Smooth muscle cell (in vitro differentiated cells): ENCODE measurements at regions not wholly inside any gene's neighbourhood (a gene's known extent, or its start where the extent isn't known, plus 50 kb on each side); places are given as distances from the start of the nearest gene placed in this dataset.

Experiments
- DNase-seq: peaks from one replicate; lab custom pipeline; 2025; ENCODE audit not compliant: unreplicated experiment; lab: John Stamatoyannopoulos, UW
- H2AFZ ChIP-seq: fragments of 200-600 bp; sonication (generic); 2 replicates; pipeline ENCODE4 v1.6.0; 2016; ENCODE audit warnings: antibody characterized with exemption, low read depth, mild to moderate bottlenecking
- H3F3A ChIP-seq: fragments of 200-600 bp; sonication (generic); 2 replicates; pipeline ENCODE4 v1.6.0; 2017; ENCODE audit warnings: antibody characterized with exemption, low read depth
- H3K27ac ChIP-seq: fragments of 200-600 bp; sonication (generic); 2 replicates; pipeline ENCODE4 v1.5.1; 2016; ENCODE audit warnings: low read depth, mild to moderate bottlenecking
- H3K27me3 ChIP-seq: fragments of 200-600 bp; sonication (generic); 2 replicates; pipeline ENCODE4 v1.6.1; 2016; ENCODE audit warnings: low read depth, mild to moderate bottlenecking
- H3K36me3 ChIP-seq: fragments of 200-600 bp; sonication (generic); 2 replicates; pipeline ENCODE4 v1.5.1; 2016; ENCODE audit warnings: low read depth
- H3K4me1 ChIP-seq: fragments of 200-600 bp; sonication (generic); 2 replicates; pipeline ENCODE4 v1.5.1; 2016; ENCODE audit warnings: low read depth
- H3K4me2 ChIP-seq: fragments of 200-600 bp; sonication (generic); 2 replicates; pipeline ENCODE4 v1.6.0; 2016; ENCODE audit warnings: mild to moderate bottlenecking
- H3K4me3 ChIP-seq: fragments of 200-600 bp; sonication (generic); 2 replicates; pipeline ENCODE4 v1.5.1; 2016; ENCODE audit warnings: mild to moderate bottlenecking
- H3K79me2 ChIP-seq: fragments of 200-600 bp; sonication (generic); 2 replicates; pipeline ENCODE4 v1.6.0; 2016; ENCODE audit warnings: low read depth, mild to moderate bottlenecking
- H3K9ac ChIP-seq: fragments of 200-600 bp; sonication (generic); 2 replicates; pipeline ENCODE4 v1.6.0; 2016; ENCODE audit warnings: low read depth
- H3K9me3 ChIP-seq: fragments of 200-600 bp; sonication (generic); replicated peaks from 2 replicates; pipeline ENCODE4 v1.5.1; 2016; ENCODE audit warnings: low read depth
- H4K20me1 ChIP-seq: fragments of 200-600 bp; sonication (generic); 2 replicates; pipeline ENCODE4 v1.6.0; 2016; ENCODE audit warnings: low read depth
- WGBS: methylation state at CpG from one replicate; pipeline ENCODE4 v1.1.7; 2016; ENCODE audit warnings: low lambda C conversion rate; 5-methylcytosine and 5-hydroxymethylcytosine counted together
- TF ChIP-seq, protein P1 (sequence below): fragments of 200-600 bp; sonication (generic); IDR thresholded peaks from 2 replicates; pipeline ENCODE4 v1.5.1; 2017; ENCODE audit warnings: borderline replicate concordance, mild to moderate bottlenecking, antibody characterized with exemption; ENCODE audit not compliant: insufficient read depth, poor library complexity, severe bottlenecking

DNA sequence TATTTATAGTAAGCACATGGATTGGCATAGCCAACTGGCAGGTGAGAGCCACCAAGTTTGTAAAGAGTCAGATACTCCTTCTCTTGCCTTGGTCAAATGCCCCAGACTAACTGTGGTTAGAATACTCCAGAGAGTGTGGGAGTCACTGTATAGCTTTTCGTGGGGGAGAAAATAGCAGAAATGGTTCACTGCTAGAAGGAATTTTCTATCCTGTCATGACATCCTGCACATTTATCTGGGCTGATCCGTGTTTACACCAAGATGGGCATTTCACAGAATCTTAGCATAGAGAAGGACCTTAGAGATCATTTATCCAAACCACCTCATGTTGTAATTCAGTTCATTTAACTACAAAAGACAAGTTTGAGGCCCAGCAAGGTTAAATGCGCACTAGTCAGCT is 460.8 kb downstream of the ENC1 start:
- Histone ChIP-seq H3K4me2 (peak overlapping the region; percentile 11), H3K9ac (no peak overlapping the region)

DNA sequence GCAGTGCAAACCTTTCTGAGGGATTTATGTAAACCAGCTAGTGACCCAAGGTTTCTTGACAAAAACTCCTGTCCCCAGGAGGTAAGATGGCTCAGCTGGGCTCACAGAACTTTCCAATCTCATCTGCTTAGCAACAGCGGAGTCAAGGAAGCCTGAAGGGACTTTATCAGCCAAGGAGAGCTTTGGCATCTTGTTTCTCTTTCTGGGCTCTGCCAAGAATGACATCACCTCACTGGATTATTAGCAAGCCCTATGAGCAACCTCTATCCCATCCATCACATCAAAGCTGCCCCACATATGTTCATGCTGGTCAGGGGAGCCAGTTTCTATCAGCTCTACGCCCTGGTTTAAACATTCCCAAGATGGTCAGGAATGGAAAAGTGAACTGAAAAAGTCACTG is 461.3 kb downstream of the ENC1 start:
- TF ChIP-seq, protein P1, sequence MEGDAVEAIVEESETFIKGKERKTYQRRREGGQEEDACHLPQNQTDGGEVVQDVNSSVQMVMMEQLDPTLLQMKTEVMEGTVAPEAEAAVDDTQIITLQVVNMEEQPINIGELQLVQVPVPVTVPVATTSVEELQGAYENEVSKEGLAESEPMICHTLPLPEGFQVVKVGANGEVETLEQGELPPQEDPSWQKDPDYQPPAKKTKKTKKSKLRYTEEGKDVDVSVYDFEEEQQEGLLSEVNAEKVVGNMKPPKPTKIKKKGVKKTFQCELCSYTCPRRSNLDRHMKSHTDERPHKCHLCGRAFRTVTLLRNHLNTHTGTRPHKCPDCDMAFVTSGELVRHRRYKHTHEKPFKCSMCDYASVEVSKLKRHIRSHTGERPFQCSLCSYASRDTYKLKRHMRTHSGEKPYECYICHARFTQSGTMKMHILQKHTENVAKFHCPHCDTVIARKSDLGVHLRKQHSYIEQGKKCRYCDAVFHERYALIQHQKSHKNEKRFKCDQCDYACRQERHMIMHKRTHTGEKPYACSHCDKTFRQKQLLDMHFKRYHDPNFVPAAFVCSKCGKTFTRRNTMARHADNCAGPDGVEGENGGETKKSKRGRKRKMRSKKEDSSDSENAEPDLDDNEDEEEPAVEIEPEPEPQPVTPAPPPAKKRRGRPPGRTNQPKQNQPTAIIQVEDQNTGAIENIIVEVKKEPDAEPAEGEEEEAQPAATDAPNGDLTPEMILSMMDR = no peak
- no peaks in the 10 kb centered on the region for H3K79me2 ChIP-seq
- H2AFZ ChIP-seq = no peak overlapping the region
- WGBS = 45% methylated on average over 2 of the region's 2 CpGs
- peak overlapping the region; percentile 42 for H3K27ac ChIP-seq
- no peaks in the 10 kb centered on the region for H3K27me3 ChIP-seq
- peaks cover 17% of the 10 kb centered on the region for H3K4me1 ChIP-seq
- H3K4me2 ChIP-seq = peak overlapping the region; percentile 37
- no peak for DNase-seq
- no peak overlapping the region for H3K9ac ChIP-seq
- no peaks in the 10 kb centered on the region for H3K9me3 ChIP-seq
- no peak overlapping the region for H3K4me3 ChIP-seq
- no peaks in the 10 kb centered on the region for H3K36me3 ChIP-seq
- no peaks in the 10 kb centered on the region for H4K20me1 ChIP-seq
- H3F3A ChIP-seq = peaks cover 11% of the 10 kb centered on the region

More for the DNA sequence above, 460.8 kb downstream of the ENC1 start:
- 50% methylated on average over 3 of the region's 3 CpGs for WGBS
- no peaks in the 10 kb centered on the region for H3K36me3 ChIP-seq
- peak overlapping the region; percentile 42 for H3K27ac ChIP-seq
- TF ChIP-seq, protein P1 = no peak
- H3K9me3 ChIP-seq = no peaks in the 10 kb centered on the region
- no peaks in the 10 kb centered on the region for H4K20me1 ChIP-seq
- no peaks in the 10 kb centered on the region for H3K79me2 ChIP-seq
- peaks cover 17% of the 10 kb centered on the region for H3K4me1 ChIP-seq
- H3F3A ChIP-seq = peaks cover 11% of the 10 kb centered on the region
- no peak for DNase-seq
- H3K27me3 ChIP-seq = no peaks in the 10 kb centered on the region
- H2AFZ ChIP-seq = no peak overlapping the region
- no peak overlapping the region for H3K4me3 ChIP-seq

DNA sequence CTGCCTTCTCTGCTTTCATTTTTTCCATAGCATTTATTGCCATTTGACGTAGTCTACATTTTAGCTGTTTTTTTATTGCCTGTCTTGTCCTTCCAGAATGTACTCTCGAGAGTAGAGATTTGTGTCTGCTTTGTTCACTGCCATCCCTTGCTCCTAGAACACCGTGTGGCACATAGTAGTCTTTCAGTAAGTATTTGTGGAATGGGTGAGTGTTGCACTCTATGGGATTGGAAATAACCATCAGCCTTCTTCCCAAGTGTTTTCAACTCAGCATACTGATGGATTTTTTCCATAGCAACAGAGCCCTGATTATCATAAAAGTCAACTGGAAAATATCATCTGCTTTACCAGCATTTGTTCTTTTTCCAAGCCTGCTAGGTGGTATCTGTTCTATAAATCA is 462.6 kb downstream of the ENC1 start:
- 48% methylated on average over 3 of the region's 3 CpGs for whole genome bisulfite sequencing
- no peak overlapping the region for H3K4me3 ChIP-seq
- no peaks in the 10 kb centered on the region for H3K36me3 ChIP-seq
- TF ChIP-seq, protein P1 = no peak
- H3K79me2 ChIP-seq = no peaks in the 10 kb centered on the region
- no peak overlapping the region for H3K4me2 ChIP-seq
- H3K4me1 ChIP-seq = peaks cover 27% of the 10 kb centered on the region
- H3K9ac ChIP-seq = no peak overlapping the region
- no peaks in the 10 kb centered on the region for H3K27me3 ChIP-seq
- no peaks in the 10 kb centered on the region for H4K20me1 ChIP-seq
- no peak overlapping the region for H2AFZ ChIP-seq
- H3F3A ChIP-seq = peaks cover 15% of the 10 kb centered on the region
- DNase-seq = no peak
- H3K27ac ChIP-seq = no peak overlapping the region
- H3K9me3 ChIP-seq = no peaks in the 10 kb centered on the region

DNA sequence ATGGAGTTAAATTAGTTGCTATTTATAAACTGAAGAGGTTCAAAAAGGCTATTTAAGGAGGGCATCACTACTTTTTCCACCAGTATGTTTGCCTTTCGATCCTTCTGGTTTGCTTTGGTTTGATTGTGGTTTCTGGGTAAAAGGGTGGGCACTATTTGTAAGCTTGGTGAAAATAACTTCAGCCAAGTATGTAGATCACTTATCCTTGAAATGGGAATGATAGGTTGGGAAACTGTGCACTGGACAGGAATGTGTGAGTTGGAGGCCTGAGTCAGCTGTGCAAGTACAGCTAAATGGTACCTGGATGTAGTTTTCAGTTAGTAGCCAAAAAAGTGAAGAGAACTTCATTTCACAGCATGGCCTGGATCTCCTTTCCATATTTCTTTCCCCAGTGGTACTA is 466.2 kb downstream of the ENC1 start:
- no peaks in the 10 kb centered on the region for H4K20me1 ChIP-seq
- H3K9me3 ChIP-seq = no peaks in the 10 kb centered on the region
- H3K9ac ChIP-seq = no peak overlapping the region
- H3K4me1 ChIP-seq = peaks cover 21% of the 10 kb centered on the region
- 70% methylated on average over 1 of the region's 1 CpG for WGBS
- no peak overlapping the region for H3K27ac ChIP-seq
- no peaks in the 10 kb centered on the region for H3K36me3 ChIP-seq
- no peak overlapping the region for H2AFZ ChIP-seq
- no peaks in the 10 kb centered on the region for H3K27me3 ChIP-seq
- H3K4me2 ChIP-seq = no peak overlapping the region
- H3K4me3 ChIP-seq = no peak overlapping the region
- no peak for DNase-seq
- TF ChIP-seq, protein P1 = no peak
- peaks cover 15% of the 10 kb centered on the region for H3F3A ChIP-seq
- H3K79me2 ChIP-seq = no peaks in the 10 kb centered on the region
